HL-60 (cell line): ENCODE measurements at regions not wholly inside any gene's neighbourhood (a gene's known extent, or its start where the extent isn't known, plus 50 kb on each side); places are given as distances from the start of the nearest gene placed in this dataset.

ENCODE experiments used
- DNase-seq, 2 experiments: peaks; one replicate each; pipeline ENCODE4 v3.0.0-alpha.2; 2010 to 2020; ENCODE audit warnings: low read depth in 1 of 2, low spot score in 1 of 2
- H3K27ac ChIP-seq: fragments of 250-450 bp; sonication (Bioruptor Pico); replicated peaks from 2 replicates; pipeline ENCODE4 v1.5.1; 2020; ENCODE audit warnings: mild to moderate bottlenecking, moderate library complexity
- H3K27me3 ChIP-seq: fragments of 250-450 bp; sonication (Bioruptor Pico); 2 replicates; pipeline ENCODE4 v1.5.1; 2021; ENCODE audit warnings: mild to moderate bottlenecking, moderate library complexity; ENCODE audit not compliant: insufficient read depth, poor library complexity, severe bottlenecking
- H3K4me3 ChIP-seq: replicated peaks from 2 replicates; pipeline ENCODE4 v1.5.1; 2011; ENCODE audit warnings: mild to moderate bottlenecking, control low read depth, low read length; ENCODE audit not compliant: insufficient read depth
- GABPA ChIP-seq: IDR thresholded peaks from 2 replicates; pipeline ENCODE4 v1.6.1; 2012; ENCODE audit warnings: low read depth
- POLR2AphosphoS5 ChIP-seq: IDR thresholded peaks from 2 replicates; pipeline ENCODE4 v1.6.1; 2012; ENCODE audit warnings: low read depth
- REST ChIP-seq: IDR thresholded peaks from 2 replicates; pipeline ENCODE4 v1.6.1; 2012; ENCODE audit warnings: low read depth; ENCODE audit not compliant: insufficient replicate concordance
- SPI1 ChIP-seq: IDR thresholded peaks from 2 replicates; pipeline ENCODE4 v1.6.1; 2012; ENCODE audit warnings: low read depth, mild to moderate bottlenecking, borderline replicate concordance
- TF ChIP-seq, protein P1 (sequence below): IDR thresholded peaks from one replicate; pipeline ENCODE4 v1.5.1; 2011; ENCODE audit warnings: low read length, control low read depth, inconsistent platforms; ENCODE audit not compliant: insufficient read depth

DNA sequence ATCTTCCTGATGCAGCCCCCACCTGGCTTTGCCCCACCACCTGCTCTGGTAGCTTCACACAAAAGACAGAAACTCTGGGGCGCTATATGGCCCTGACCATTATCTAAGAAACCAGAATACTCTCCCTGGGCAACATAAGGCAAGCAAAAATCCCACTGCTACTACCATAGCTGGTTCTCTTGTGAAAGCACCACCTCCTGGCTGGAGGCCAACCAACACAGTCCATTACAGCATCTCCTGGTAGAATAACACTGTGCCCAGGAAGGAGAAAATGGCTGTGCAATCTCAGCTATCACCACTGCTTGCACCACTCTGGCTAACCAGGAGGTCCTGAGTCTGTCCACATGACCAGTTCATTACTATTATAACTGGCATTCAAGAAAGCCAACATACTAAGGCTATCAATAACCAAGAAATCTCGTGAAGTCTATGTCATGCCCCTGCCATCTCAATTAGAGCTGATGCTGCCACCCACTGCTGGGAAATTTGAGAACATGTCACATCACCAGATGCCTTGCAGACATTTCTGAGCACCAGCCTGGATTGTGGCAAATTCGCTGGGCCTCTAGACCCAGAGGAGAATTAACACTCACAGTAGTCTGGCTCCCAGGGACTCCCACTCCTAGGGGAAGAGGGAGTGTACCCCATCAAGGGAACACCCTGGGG lies 1114.8 kb downstream of the ROBO2 start:
- Histone ChIP-seq H3K4me3 (no peak overlapping the region), H3K27me3 (no peaks in the 10 kb centered on the region), H3K27ac (no peak overlapping the region)
- no peak for DNase-seq
- TF ChIP-seq POLR2AphosphoS5 (no peak), REST (no peak), SPI1 (no peak), GABPA (no peak)
- TF ChIP-seq, protein P1, sequence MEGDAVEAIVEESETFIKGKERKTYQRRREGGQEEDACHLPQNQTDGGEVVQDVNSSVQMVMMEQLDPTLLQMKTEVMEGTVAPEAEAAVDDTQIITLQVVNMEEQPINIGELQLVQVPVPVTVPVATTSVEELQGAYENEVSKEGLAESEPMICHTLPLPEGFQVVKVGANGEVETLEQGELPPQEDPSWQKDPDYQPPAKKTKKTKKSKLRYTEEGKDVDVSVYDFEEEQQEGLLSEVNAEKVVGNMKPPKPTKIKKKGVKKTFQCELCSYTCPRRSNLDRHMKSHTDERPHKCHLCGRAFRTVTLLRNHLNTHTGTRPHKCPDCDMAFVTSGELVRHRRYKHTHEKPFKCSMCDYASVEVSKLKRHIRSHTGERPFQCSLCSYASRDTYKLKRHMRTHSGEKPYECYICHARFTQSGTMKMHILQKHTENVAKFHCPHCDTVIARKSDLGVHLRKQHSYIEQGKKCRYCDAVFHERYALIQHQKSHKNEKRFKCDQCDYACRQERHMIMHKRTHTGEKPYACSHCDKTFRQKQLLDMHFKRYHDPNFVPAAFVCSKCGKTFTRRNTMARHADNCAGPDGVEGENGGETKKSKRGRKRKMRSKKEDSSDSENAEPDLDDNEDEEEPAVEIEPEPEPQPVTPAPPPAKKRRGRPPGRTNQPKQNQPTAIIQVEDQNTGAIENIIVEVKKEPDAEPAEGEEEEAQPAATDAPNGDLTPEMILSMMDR, result no peak

DNA sequence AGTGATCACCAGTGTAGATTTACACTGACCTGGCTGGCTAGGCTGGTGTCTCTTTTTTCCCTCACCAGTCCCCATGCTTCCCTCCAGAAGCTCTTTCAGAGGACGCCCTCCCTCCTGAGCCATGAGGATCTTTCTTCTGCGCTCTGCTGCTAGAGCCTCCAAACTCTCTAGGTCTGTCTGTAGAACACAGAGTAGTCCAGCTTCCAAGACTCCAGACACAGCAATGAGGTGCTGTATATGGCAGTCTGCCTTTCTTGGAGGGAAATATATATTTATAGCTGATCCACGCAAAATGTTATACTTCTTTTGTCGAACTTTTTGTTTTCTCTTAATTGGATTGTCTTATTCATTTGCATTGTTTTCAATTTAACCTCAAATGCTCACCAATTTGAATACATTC lies 1121.8 kb downstream of the ROBO2 start:
- DNase-seq, result no peak
- TF ChIP-seq GABPA (no peak), SPI1 (no peak), POLR2AphosphoS5 (no peak), REST (no peak)
- TF ChIP-seq, protein P1, result no peak
- H3K27ac ChIP-seq, result no peak overlapping the region
- H3K27me3 ChIP-seq, result no peaks in the 10 kb centered on the region
- no peak overlapping the region for H3K4me3 ChIP-seq

DNA sequence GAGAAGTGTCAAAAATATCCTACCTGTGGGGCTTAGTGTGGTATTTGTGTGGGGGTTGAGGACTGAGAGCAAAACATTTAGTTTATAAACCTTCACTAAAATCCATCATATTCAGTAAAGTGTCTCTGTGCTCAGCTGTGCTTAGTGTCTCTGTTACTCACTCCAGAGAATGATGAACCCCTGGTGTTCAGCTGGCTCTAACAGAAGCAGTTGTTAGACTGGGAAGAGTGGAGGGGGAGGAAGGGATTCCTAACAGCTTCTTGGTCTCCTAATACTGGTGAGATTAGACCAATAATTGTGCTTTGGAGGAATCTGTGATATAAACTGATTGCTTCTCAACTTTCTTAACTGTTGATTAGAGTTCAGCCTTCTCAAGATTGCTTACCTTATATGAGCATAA lies 1123.5 kb downstream of the ROBO2 start:
- Histone ChIP-seq H3K27me3 (no peaks in the 10 kb centered on the region), H3K4me3 (no peak overlapping the region), H3K27ac (no peak overlapping the region)
- no peak for TF ChIP-seq SPI1
- TF ChIP-seq, protein P1, result no peak
- no peak for TF ChIP-seq POLR2AphosphoS5
- no peak for TF ChIP-seq GABPA
- no peak for TF ChIP-seq REST
- DNase-seq, result no peak
